Cardiac fibroblast (primary cell): ENCODE measurements at regions not wholly inside any gene's neighbourhood (a gene's known extent, or its start where the extent isn't known, plus 50 kb on each side); places are given as distances from the start of the nearest gene placed in this dataset.

Source experiments
- DNase-seq, 2 donors: peaks; one replicate each; pipeline versions ENCODE4 v3.0.0 to v3.0.0-alpha.2; 2010; ENCODE audit warnings: low read depth in 2 of 2
- H3K4me3 ChIP-seq, 2 donors: replicated peaks in 1 of 2; 1 replicate in 1 of 2; 2 replicates in 1 of 2; pipeline ENCODE4 v1.5.1; 2011; ENCODE audit warnings: low read depth in 2 of 2, low read length in 2 of 2, mild to moderate bottlenecking in 2 of 2, moderate library complexity in 1 of 2
- TF ChIP-seq, protein P1 (sequence below): IDR thresholded peaks from one replicate; pipeline ENCODE4 v1.5.1; 2011; ENCODE audit warnings: low read depth, mild to moderate bottlenecking, low read length, inconsistent platforms

DNA sequence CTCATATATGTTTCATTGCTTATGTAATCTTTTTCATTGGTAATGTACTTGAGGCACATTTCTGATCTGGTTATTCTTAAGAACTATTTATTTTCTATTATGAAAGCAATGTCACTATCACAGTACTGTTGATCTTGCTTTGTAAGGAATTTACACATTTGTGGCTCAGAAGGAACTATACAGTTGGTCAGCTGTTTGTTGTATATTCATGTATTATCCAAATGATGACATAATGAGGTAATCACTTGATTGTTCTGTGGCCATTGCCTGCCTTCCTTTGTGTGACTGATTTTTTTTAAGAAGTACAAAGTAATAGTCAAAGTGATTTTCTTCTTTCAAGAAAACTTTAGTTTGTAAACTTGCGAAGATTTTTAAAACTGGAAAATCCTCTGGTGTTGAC, 399.9 kb downstream of the TMEM161B start:
- DNase-seq = no peak
- no peak overlapping the region for H3K4me3 ChIP-seq
- TF ChIP-seq, protein P1, sequence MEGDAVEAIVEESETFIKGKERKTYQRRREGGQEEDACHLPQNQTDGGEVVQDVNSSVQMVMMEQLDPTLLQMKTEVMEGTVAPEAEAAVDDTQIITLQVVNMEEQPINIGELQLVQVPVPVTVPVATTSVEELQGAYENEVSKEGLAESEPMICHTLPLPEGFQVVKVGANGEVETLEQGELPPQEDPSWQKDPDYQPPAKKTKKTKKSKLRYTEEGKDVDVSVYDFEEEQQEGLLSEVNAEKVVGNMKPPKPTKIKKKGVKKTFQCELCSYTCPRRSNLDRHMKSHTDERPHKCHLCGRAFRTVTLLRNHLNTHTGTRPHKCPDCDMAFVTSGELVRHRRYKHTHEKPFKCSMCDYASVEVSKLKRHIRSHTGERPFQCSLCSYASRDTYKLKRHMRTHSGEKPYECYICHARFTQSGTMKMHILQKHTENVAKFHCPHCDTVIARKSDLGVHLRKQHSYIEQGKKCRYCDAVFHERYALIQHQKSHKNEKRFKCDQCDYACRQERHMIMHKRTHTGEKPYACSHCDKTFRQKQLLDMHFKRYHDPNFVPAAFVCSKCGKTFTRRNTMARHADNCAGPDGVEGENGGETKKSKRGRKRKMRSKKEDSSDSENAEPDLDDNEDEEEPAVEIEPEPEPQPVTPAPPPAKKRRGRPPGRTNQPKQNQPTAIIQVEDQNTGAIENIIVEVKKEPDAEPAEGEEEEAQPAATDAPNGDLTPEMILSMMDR = no peak

DNA sequence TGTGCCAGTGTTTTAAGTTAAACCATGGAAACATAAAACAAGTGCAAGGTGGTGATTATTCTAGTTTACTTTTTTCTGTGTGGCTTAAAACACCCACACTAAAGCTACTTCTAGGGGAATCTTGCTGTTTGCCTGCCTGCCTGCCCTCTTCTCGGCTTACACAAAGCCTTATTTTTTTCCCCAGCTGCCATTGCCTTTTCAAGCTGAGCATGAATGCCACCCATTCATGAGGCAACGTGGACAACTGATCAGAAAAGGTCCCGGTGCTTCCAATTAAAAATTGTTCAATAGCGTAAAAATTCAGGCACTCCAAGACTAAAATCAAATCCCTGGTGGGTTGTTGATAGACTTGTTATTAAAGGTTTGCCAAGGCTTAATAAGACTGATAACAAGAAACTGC, 401.4 kb downstream of the TMEM161B start:
- H3K4me3 ChIP-seq = no peak overlapping the region
- TF ChIP-seq, protein P1 = no peak
- DNase-seq = no peak

DNA sequence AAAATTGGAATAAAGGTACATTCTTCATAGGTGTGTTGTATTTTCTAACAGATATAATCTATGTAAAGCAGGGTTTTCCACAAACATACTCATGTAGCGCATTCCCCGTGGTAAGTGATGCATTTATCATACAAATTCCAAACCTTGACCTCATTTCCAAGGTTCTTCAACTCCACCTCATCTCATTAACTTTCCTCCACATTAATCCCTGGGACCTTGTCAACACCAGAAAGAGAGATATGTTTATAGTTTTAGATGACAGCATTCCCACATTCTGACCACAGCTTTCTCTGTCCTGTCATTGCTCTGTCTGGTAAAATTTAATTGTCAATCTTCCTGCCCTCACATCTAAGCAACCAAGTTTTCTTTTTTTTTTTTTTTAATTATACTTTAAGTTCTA, 415.1 kb downstream of the TMEM161B start:
- no peak for DNase-seq
- TF ChIP-seq, protein P1 = no peak
- no peak overlapping the region for H3K4me3 ChIP-seq

DNA sequence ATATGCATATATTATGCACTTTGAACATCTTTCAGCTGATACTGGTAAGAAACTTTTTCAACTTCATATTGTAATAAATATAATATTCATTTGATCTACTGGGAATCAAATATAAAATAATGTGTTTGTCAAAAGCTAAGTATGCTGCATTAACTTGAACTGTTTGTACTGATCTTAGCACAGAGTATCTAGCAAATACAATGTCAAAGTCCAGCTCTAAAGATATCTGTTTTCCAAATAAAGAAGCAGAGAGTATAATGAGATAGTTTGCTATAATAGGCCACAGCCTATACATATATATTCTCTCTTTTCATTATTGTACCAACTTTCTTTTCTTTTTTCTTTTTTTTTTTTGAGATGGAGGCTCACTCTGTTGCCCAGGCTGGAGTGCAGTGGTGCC, 417.0 kb downstream of the TMEM161B start:
- TF ChIP-seq, protein P1 = no peak
- no peak overlapping the region for H3K4me3 ChIP-seq
- DNase-seq = no peak

GRCh38 chr5:87850843-87851242, 417.8 kb downstream of the TMEM161B start:
- no peak for DNase-seq
- TF ChIP-seq, protein P1 = no peak
- no peak overlapping the region for H3K4me3 ChIP-seq

GRCh38 chr5:87845734-87846133, 422.9 kb downstream of the TMEM161B start:
- TF ChIP-seq, protein P1 = no peak
- no peak for DNase-seq
- no peak overlapping the region for H3K4me3 ChIP-seq

DNA sequence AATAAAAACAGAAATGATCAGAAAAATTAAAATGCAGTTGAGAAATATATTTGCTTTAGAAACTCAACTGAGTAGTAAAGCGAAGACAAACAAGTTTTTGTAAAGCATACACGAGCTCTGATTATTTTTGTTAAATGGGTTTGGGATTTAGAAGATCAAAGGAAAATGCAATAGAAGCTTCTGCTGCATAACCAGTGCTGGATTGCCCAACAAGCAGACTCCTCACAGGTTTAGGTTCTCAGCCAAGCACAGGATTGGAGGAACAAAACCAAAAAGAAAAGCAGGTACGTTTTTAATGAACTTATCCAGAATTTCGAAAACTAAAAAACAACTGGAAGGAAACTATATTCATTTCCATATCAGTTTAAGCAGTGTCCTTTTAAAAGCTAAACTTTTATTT, 423.8 kb downstream of the TMEM161B start:
- DNase-seq = no peak
- H3K4me3 ChIP-seq = no peak overlapping the region
- TF ChIP-seq, protein P1 = no peak
